Colonic mucosa (tissue), 4 donors: ENCODE measurements at regions not wholly inside any gene's neighbourhood (a gene's known extent, or its start where the extent isn't known, plus 50 kb on each side); places are given as distances from the start of the nearest gene placed in this dataset.

Experiments used
- DNase-seq: peaks from one replicate; pipeline ENCODE4 v3.0.0-alpha.2; 2020
- H3K27ac ChIP-seq: fragments of 200-600 bp; one replicate; pipeline ENCODE4 v1.8.0; 2021
- H3K27me3 ChIP-seq: fragments of 200-600 bp; one replicate; pipeline ENCODE4 v1.8.0; 2021
- H3K36me3 ChIP-seq: fragments of 200-600 bp; one replicate; pipeline ENCODE4 v1.8.0; 2021
- H3K4me1 ChIP-seq: fragments of 200-600 bp; one replicate; pipeline ENCODE4 v1.8.0; 2021; ENCODE audit warnings: mild to moderate bottlenecking
- H3K4me3 ChIP-seq: fragments of 200-600 bp; one replicate; pipeline ENCODE4 v1.8.0; 2021
- H3K9ac ChIP-seq, 2 donors: one replicate each; pipeline ENCODE4 v1.7.0; 2013; ENCODE audit warnings: control low read depth in 2 of 2, low read depth in 2 of 2, low read length in 2 of 2
- H3K9me3 ChIP-seq: fragments of 200-600 bp; one replicate; pipeline ENCODE4 v1.8.0; 2021
- intact Hi-C: fragments of 100-400 bp; cut with DNase I; formaldehyde crosslinking; loops from one replicate; pipeline ENCODE4 v1.14.1; 2022
- TF ChIP-seq, protein P1 (sequence below): fragments of 200-600 bp; IDR thresholded peaks from one replicate; pipeline ENCODE4 v1.8.0; 2022; ENCODE audit warnings: antibody characterized with exemption, mild to moderate bottlenecking
- donor health status: healthy.
- donor health status: DM: no; HTN: no; CAD: no.
- donor health status: DM: no; HTN: no; CAD: no.

DNA sequence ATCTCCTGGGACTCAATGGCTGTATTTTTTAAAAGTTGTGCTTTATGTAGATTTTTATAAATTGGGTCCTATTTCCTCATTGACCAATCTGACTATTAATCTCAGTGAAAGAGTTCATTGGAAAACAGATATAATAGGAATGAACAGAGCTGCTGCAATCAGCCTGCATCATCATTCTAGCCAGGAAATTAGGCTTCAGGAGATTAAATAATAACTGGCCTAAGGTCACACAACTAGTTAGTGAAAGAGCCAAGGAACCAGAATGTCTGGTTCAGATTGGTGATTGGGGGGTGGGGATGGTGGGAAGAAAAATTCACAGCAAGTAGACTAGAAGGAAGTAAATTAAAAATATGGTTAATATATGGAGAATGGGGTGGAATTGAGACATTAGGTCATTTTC, 180.9 kb upstream of the ROPN1 start:
- intact Hi-C loops: no loop called here
- no peaks in the 10 kb centered on the region for H3K36me3 ChIP-seq
- TF ChIP-seq, protein P1, sequence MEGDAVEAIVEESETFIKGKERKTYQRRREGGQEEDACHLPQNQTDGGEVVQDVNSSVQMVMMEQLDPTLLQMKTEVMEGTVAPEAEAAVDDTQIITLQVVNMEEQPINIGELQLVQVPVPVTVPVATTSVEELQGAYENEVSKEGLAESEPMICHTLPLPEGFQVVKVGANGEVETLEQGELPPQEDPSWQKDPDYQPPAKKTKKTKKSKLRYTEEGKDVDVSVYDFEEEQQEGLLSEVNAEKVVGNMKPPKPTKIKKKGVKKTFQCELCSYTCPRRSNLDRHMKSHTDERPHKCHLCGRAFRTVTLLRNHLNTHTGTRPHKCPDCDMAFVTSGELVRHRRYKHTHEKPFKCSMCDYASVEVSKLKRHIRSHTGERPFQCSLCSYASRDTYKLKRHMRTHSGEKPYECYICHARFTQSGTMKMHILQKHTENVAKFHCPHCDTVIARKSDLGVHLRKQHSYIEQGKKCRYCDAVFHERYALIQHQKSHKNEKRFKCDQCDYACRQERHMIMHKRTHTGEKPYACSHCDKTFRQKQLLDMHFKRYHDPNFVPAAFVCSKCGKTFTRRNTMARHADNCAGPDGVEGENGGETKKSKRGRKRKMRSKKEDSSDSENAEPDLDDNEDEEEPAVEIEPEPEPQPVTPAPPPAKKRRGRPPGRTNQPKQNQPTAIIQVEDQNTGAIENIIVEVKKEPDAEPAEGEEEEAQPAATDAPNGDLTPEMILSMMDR: no peak

DNA sequence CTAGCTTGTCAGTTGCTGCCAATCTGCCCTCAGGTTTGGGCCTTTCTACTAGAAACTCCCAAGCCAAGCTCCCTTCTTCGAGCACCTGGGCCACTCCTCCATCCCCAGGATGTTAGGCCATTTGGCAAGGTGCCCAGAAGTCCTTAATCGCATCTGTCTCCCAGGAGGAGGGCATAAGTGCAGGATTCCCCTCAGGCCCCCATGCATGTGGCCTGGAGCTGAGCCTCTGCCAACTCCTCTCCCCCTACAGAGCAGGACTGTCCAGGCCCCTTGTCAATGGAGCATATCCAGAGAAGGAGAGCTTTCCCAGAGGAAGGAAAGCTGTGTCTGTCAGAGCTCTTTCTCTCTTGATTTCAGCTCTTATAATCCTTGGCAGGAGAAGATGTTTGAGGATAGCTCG, 182.6 kb upstream of the ROPN1 start:
- no peak for DNase-seq
- Histone ChIP-seq H3K27ac (no peak overlapping the region), H3K4me1 (no peaks in the 10 kb centered on the region), H3K9ac (no peak overlapping the region), H3K36me3 (no peaks in the 10 kb centered on the region), H3K4me3 (no peak overlapping the region), H3K27me3 (no peaks in the 10 kb centered on the region), H3K9me3 (no peaks in the 10 kb centered on the region)
- intact Hi-C loops: no loop called here
- TF ChIP-seq, protein P1: no peak

More for the DNA sequence above, 180.9 kb upstream of the ROPN1 start:
- H3K9ac ChIP-seq: no peak overlapping the region
- no peaks in the 10 kb centered on the region for H3K4me1 ChIP-seq
- no peak overlapping the region for H3K27ac ChIP-seq
- H3K9me3 ChIP-seq: no peaks in the 10 kb centered on the region
- H3K27me3 ChIP-seq: no peaks in the 10 kb centered on the region
- H3K4me3 ChIP-seq: no peak overlapping the region
- no peak for DNase-seq

DNA sequence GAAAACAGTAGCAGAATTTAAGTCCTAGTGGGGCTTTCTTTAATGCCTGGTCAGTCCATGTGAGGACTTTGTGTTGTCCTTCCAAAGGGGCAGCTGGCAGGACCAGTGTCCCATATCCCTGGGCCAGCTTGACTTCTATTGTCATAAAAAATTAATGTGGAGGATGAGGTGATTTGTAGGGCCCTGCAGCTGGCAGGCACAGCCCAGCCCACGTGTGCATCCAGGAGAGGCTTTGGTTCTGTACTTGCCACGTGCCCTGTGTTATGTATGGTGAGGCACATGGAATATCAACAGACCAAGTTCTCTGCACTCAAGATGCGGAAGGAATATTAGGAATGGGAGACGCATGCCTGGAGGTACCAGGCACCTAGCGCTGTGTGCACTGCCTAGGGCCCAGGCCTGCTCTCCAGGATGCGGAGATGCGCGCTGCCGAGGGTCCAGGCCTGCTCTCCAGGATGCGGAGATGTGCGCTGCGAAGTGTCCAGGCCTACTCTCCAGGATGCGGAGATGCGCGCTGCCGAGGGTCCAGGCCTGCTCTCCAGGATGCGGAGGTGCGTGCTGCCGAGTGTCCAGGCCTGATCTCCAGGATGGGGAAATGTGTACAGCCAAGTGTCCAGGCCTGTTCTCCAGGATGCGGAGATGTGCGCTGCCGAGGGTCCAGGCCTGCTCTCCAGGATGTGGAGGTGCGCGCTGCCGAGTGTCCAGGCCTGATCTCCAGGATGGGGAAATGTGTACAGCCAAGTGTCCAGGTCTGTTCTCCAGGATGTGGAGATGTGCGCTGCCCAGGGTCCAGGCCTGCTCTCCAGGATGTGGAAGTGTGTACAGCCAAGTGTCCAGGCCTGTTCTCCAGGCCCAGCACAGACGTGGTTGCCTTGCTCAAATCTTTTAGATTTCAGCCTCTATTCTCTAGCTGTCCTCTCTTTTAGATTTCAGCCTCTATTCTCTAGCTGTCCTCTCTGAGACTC, 183.3 kb upstream of the ROPN1 start:
- Histone ChIP-seq H3K36me3 (no peaks in the 10 kb centered on the region), H3K4me1 (no peaks in the 10 kb centered on the region), H3K9ac (no peak overlapping the region), H3K9me3 (no peaks in the 10 kb centered on the region), H3K4me3 (no peak overlapping the region), H3K27me3 (no peaks in the 10 kb centered on the region), H3K27ac (no peak overlapping the region)
- intact Hi-C loops: no loop called here
- no peak for DNase-seq
- TF ChIP-seq, protein P1: no peak

DNA sequence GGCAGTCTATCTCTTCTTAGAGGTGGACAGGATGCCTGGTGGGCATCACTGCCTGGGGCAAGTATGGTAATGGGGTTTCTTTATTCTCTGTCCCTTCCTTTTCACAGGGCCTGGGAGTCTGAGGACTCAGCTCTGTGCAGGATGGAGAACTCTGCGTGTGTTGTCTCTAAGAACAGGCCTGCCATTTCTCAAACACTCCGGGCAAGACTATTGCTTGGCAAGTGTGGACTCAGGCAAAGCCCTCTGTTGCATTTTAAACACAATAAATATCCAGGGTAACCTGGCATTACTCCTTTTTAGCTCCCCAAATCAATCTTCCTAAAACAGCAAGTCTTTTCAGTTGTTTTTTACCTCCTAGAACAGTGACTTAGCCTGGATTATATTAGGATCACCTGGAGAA, 185.1 kb upstream of the ROPN1 start:
- H3K27ac ChIP-seq: no peak overlapping the region

DNA sequence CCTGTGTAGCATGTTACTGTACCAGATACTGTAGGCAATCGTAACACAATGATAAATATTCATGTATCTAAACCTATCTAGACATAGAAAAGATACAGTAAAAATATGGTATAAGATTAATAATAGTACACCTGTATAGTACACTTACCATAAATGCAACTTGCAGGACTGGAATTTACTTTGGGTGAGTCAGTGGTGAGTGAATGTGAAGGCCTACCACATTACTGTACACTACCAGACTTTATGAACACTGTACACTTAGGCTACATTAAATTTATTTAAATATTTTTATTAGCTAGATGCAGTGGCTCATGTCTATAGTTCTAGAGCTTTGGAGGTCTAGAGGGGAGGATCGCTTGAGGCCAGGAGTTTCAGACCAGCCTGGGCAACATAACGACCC, 186.6 kb upstream of the ROPN1 start:
- Histone ChIP-seq H3K4me1 (no peaks in the 10 kb centered on the region), H3K9ac (no peak overlapping the region), H3K9me3 (no peaks in the 10 kb centered on the region), H3K27me3 (no peaks in the 10 kb centered on the region), H3K4me3 (no peak overlapping the region), H3K27ac (no peak overlapping the region), H3K36me3 (no peaks in the 10 kb centered on the region)
- no peak for DNase-seq
- intact Hi-C loops: no loop called here
- TF ChIP-seq, protein P1: no peak

More for the DNA sequence above, 185.1 kb upstream of the ROPN1 start:
- Histone ChIP-seq H3K36me3 (no peaks in the 10 kb centered on the region), H3K4me3 (no peak overlapping the region), H3K27me3 (no peaks in the 10 kb centered on the region), H3K4me1 (no peaks in the 10 kb centered on the region), H3K9ac (no peak overlapping the region), H3K9me3 (no peaks in the 10 kb centered on the region)
- DNase-seq: no peak
- TF ChIP-seq, protein P1: no peak
- intact Hi-C loops: no loop called here
